Right renal cortex interstitium (tissue), 3 donors: ENCODE measurements at regions not wholly inside any gene's neighbourhood (a gene's known extent, or its start where the extent isn't known, plus 50 kb on each side); places are given as distances from the start of the nearest gene placed in this dataset.

ENCODE experiments used
- DNase-seq, 3 donors: peaks; one replicate each; pipeline ENCODE4 v3.0.0-alpha.2; 2013; ENCODE audit warnings: low read depth in 3 of 3, low spot score in 2 of 3

DNA sequence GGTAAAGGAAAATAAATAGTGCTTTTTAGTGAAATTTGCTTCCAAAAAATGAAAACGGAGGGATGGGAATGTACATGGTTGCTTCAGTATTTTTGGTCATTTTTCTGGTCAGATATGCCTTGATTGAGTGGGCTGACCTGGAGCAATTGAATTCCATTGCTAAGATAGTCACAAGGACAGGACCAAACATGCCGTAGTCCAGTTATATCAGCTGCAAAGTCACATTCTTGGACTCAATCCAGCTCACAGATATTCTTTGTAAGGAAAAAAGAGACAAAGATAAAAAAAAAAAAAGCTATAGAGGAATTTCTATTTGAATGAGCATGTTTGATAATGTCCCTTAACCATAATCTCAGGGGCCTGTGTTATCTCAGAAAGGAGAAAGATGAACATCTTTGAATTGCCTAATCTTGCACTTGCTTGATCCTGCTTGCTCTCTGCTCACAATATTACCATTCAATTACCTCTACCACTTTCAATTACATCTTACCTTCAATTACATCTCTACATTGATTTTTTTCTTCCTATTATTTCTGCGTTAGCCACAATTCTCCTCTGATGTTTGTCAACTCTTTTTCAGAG is 75.4 kb upstream of the PACRGL start:
- DNase-seq = no peak

DNA sequence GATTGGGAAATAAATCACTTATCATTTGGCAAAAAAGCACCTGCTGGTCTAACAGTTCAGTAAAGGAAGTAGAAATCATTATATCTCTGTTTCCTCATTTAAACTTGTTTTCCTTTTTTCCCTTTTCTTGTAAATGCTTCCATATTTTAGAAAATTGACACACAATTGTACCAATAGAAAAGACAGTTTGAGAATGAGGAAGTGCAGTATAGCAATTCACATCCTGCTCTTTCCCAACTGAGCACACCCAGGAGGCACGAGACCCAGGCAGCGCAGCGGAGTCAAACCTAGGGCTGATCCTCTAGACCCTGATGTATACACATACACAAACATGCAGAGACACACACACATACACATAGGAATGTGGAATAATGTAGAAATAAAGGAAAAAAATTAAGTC is 74.8 kb upstream of the PACRGL start:
- DNase-seq = no peak

GRCh38 chr4:20626326-20627005 is 73.8 kb upstream of the PACRGL start:
- no peak for DNase-seq

GRCh38 chr4:20627866-20628265 is 72.4 kb upstream of the PACRGL start:
- no peak for DNase-seq

DNA sequence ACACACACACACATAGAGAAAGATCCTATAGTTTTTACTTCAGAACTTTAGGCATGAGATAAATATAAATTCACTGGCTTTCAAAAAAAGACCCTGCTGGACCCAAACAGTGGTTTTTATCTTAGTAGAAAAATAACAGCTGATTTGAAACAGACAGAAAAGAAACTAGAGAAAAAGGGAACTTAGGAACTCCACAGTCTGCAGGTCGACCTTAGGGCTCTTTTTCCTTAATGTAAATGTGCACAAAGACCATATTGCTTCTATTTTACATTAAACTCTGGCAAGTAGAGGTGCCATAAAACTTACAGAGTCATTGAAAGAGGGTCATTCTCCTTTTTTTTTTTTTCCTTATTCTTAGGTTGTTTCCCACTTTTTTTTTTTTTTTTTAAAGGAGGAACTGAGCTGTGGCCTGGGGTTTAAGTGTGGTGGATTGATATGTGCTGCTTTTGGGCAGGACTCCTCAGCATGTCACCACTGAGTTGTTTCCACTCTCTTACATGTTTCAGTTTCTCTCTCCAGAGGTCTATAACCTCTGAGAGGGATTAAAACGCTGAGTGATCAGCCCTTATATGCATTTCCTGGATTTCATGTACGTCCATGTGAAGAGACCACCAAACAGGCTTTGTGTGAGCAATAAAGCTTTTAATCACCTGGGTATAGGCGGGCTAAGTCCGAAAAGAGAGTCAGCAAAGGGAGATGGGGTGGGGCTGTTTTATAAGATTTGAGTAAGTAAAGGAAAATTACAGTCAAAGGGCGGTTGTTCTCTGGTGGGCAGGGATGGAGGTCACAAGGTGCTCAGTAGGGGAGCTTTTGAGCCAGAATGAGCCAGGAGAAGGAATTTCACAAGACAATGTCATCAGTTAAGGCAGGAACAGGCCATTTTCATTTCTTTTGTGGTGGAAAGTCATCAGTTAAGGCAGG is 70.8 kb upstream of the PACRGL start:
- DNase-seq = no peak

- no peak for DNase-seq
These were observed 61.4 kb upstream of the PACRGL start for GRCh38 chr4:20638825-20639224.

DNA sequence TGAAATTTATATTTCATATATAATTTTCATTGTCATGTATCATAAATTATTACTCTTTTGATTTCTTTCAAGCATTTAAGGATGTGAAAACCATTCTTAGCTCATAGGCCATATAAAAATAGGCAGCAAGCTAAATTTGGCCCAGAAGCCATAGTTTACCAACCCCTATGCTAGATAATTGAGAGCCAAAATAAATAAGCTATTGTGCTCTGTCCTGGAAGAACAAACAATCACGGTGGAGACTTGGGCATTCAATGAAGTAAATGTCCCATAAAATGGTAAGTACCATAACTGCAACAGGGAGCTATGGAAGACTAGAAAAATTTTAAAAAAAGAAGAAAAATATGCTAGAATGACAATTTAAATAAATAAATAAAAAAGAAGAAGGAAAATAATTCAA is 60.9 kb upstream of the PACRGL start:
- no peak for DNase-seq

GRCh38 chr4:20640989-20641388 is 59.3 kb upstream of the PACRGL start:
- DNase-seq = no peak

DNA sequence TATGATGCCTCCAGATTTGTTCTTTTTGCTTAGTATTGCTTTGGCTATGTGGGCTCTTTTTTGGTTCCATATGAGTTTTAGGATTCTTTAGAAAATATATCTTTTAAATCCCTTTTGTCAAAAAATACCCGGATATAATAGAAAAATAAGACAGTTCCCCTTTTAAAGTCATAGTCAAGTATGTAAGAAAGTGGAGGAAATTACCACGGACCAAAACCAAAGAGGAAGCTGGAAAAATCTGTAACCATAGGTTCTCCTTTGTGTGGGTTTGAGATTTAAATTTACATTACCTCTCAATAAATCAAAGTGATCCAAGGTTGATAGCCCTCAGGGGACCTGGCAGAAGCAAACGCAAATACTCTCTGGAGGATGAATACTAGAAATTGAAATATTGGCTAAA is 58.3 kb upstream of the PACRGL start:
- DNase-seq = no peak

DNA sequence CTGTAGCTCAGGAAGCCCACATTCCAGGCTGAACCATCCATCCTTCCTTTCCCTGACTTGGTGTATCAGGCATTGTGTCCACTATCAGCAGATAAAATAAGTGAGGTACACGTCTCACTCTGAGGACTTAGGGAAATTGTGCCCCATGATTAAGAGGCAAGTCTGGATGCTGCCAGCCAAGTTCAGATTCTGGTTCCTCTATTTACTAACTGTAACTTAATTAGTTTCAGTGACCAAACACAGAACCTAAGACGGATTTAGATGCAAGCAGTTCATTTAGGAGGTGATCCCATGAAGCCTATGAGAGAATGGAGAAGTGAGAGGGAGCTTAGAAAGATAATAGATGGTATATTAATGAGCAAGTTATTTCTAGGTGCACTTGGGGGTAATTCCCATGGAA is 56.6 kb upstream of the PACRGL start:
- no peak for DNase-seq

- no peak for DNase-seq
These were observed 55.0 kb upstream of the PACRGL start for GRCh38 chr4:20645236-20645635.

- no peak for DNase-seq
These were observed 54.0 kb upstream of the PACRGL start for GRCh38 chr4:20646287-20646686.
